HG02588 (cell line): ENCODE measurements at regions not wholly inside any gene's neighbourhood (a gene's known extent, or its start where the extent isn't known, plus 50 kb on each side); places are given as distances from the start of the nearest gene placed in this dataset.

Experiments
- ATAC-seq: cut with Tn5 transposase; IDR thresholded peaks from one replicate; pipeline ENCODE4 v1.9.1; 2021; ENCODE audit warnings: mild to moderate bottlenecking, moderate library complexity; ENCODE audit not compliant: unreplicated experiment

DNA sequence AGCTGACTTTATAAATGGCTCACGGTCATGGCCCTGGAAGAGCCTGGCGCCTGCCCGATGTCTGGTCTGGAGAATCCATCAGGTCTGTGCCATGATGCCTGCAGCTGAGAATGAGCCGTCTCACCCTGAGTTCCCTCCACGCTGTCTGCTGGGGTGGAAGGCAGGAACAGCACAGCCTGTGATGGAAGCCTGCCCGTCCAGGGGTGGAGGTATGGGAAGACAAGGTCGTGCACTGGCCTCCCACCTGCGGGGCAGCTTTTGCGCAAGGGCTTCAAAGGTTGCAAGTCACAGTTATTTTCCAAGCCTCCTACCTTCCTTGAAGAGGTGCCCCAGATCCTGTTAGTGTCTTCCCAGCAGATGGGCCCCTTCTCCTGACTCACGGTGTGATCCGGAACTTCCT lies 275.5 kb downstream of the FAM43A start:
- ATAC-seq = no peak

DNA sequence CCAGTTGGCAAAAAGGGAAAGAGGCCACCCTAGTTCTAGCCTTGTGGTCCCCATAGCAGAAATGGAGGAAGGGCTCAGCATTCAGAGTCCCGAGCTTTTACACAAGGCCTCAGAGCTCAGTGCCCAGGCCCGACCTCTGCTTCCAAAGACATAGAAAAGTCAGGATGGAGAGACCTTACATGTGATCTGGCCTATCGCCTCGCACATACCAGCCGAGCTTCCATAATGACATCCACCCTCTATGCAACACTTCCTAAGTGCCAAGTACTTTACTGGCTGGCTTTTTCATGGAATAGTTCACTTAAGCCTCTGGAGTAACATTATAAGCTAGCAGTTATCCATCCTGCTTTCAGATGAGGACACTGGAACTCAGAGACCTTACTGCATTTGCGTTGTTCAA lies 275.9 kb downstream of the FAM43A start:
- no peak for ATAC-seq

DNA sequence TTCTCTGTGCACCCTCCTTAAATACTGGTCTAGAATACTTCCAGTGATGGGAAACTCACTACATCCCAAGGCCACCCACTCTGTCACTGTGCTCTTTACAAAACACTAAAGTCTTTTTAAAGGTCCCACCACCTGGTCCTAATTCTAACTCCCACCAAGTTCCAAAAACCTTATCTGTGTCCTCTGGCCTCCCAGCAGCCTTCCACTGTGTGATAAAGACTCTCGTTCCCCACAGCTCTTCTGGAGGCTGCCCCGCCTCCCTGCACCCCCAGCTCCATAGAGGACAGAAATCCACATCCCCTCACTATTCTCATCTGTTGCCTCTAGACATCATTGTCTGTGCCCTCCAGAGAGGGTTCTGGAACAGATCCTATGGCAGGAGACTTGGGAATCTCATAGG lies 276.4 kb downstream of the FAM43A start:
- no peak for ATAC-seq

DNA sequence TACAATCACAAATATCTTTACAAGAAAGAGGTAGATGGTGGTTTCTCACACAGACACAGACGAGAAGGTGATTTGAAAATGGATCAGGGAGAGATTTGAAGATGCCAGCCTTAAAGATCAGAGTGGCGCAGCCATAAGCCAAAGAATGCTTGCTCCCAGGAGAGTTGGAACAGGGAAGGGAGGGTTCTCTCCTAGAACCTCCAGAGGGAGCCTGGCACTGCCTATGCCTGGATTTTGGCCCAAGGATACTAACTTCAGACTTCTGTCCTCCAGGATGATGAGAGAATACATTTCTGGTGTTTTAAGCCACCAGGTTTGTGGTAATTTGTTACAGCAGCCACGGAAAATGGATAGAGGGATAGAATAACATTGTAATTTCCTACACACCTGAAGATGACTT lies 279.1 kb downstream of the FAM43A start:
- no peak for ATAC-seq

DNA sequence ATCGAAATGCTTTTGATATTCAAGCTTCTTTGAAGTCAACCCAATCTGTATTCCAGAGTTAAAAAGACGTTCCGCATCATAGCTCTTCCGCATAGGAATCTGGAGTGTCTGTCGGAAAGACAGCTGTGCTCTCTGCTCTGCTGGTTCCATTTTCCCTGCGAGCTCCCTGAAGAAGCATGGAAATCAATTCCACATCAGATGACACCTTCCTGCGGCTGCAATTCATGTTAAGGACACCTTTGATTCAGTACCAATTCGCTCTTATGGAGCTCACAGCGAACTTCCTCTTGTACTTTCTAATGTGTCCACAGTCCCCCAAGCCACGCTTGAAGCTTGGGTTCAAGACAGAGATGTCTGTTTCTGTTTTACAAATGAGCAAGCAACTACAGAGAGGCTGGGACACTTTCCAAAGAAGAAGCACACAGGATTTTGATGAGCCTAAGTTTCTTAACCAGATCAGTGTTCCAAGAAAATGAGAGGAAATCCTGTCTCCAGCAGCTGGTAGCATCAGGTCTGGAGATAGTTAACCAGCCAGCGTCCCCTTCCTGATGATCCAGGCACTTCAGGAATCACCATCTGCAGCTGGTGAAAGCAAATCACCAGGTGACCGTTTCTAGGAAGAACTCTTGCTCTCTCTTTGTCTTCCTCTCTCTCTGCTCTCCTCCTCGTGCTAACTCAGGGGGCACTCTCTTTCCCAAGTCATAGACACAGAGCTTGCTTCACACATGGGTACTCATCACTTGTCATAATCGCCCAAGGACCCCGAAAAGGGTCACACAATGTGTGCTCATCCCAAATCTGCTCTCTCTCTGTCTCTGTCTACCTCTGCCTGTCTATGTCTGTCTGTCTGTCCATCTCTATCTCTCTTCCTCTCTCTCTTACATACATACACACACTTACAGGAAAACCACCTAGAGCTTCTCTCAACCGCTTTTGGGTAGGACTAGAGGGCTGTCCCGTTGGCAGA lies 281.8 kb downstream of the FAM43A start:
- ATAC-seq = no peak

DNA sequence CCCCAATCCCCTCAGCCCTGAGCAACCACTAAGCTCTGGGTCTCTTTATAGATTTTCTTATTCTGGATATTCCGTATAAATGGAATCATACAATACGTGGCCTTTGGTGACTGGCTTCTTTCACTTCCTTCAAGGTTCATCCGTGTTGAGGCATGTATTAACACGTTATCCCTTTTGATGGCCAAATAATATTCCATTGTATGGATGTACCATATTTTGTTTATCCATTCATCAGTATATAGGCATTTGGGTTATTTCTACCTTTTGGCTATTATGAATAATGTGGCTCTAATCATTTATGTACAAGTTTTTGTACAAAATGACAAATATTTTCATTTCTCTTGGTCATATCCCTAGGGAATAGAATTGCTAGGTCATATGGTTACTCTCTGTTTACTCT lies 284.4 kb downstream of the FAM43A start:
- no peak for ATAC-seq

DNA sequence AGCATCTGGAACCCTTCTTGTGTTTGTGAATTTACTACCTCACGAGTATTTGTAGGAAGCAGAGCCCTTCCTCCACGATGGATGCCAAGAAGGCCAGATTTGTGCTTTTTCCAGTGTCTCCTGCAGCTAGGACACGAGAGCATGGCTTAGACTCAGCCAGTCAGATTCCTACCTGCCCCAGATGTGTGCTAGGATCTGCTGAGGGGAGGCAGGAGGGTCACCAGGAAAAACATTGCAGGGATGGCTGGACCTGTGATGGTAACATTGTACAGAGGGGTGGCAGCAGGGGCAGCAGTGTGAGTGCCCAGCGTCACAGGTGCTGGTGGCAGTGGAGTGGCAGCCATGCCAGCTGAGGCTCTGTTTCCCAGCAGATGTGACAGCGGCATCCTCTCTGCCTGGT lies 285.3 kb downstream of the FAM43A start:
- ATAC-seq = no peak

DNA sequence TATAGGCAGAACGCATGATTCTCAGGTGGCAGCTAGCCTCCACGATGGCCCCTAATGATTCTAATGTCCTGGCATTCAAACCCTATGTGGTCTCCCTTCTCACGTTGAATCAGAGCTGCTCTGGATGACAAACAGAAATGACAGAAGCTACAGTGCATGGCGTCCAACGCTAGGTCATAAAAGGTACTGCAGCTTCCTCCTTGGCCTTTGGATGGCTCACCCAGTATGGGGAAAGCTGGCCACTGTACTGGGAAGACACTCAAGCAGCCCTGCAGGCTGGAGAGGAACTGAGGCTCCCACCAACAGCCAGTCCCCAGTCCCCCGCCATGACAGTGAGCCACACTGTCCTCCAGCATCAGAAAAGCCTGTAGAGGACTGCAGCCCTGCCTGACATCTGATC lies 286.3 kb downstream of the FAM43A start:
- no peak for ATAC-seq

DNA sequence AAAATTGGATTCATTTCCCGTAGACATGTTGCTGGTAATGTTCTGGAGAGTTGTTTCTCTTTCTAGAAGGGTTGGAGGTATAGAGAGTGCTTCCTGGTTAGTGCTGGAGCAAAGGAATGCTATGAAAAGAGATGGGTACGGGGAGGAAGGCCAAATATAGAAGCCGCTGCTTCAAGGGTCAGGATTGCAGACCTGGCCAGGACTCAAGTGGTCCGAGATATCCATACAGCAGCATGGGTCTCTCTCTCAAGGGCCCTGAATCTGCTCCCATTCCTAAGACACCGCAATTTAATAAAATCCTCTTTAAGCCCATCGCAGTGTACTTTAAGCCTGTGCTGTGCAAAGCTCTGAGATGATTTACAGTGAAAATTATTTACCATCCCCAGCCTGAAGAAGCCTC lies 287.0 kb downstream of the FAM43A start:
- ATAC-seq = no peak

DNA sequence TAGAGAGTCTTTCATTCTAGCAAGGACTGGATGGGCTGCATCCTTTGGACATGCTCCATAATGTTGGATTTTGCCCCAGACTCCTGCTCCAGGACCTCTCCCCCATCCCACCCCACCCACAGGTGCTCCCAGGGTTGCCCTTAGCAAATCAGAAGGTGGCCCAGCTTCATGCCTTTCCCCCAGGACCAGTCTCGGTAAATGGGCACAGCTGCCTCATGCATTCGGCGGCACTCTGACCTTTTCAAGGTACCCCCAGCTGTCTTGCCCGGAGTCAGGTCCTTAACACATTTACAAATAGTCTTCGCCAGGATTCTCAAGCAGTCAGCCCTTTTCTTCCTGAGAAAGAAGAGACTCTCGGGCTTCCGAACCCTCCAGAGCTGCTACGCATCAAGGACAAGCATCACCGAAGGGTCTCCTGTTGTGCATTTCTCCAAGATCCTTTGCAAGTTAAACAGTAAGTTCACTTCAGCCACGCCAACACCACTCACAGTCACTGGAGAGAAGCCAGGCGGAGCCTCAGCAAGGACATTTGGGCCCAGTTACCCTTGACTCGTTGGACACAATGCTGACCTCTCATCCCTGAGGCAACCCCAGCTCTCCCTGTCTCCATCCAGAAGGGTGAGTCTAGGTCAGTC lies 287.8 kb downstream of the FAM43A start:
- no peak for ATAC-seq

DNA sequence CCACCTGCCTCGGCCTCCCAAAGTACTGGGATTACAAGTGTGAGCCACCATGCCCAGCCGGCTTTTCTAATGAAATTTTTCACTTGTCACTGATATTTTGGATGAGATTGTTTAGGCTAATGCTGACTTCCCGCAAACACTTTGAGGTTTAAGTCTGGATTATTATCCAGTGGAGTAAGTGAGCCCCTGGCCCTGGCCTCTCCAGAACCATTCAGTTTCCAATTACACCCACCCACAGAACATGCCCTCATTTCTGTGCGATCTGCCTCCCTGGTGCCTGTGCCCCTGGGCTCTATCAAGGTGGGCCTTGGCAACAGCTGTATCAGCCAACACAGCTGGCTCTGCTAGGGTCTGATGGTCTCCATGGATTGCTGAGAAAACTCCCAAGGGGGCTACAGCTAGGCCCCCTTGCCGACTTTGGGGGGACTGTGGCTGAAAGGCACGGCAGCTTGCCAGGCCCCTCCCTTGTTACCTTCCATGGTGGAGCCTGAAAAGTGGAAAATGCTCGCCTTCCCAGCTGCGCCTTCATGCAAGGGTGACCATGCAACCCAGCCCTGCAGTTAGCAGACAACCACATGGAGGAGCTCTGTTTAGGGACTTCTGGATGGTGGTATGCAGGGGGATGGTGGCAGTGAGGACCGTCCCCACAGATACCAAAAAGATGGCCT lies 288.9 kb downstream of the FAM43A start:
- ATAC-seq = no peak

DNA sequence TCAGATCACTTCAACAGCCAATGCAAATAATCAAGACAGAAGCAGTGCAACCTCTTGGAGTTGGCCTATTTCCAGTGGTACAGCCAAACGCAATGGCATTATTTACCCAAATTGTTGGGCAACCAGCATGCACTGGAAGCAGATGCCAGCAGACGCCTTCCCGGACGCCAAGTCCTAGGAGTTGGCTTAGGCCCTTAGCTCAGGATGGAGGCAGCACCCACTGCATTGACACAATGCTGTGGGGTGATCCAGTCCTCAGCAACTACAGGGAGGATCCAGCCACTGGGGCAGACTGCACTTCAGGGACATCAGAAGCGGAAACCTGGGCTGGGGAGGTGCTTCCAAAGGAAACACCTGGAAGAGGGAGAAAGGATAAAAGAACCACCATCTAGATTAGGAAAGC lies 290.4 kb downstream of the FAM43A start:
- ATAC-seq = no peak

DNA sequence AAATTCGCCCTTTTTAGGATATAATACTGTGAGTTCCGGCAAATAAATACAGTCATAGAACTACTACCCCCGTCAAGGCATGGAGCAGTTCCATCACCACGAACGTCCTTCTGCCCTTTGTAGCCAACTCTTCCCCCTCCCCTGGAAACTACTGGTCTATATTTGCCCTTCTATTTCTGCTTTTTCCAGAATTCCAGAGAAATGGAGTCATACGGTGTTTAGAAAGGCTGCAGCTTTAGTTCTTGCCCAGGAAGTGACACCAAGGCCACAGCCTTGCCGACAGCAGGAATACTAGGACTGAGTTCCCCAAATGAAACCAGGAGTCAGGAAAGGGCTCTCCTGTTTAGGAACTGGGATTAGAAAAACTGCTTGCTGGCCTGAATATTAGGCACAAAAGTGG lies 291.2 kb downstream of the FAM43A start:
- no peak for ATAC-seq

DNA sequence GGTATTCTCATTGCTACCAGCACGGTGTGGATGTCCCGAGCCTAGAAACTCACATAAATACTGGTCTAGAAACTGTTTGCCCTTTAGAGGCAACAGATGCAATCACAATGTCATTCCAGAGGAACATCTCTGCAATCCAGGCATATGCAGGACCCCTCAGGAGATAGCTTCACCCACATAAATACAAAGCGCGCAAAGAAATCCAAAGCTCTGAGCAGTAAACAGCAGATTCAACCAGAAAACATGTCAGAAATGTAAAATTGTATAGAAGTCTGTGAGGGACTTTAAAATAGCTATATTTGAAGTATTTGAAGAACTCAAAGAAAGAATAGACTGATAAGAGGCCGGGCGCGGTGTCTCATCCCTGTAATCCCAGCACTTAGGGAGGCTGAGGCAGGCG lies 291.7 kb downstream of the FAM43A start:
- no peak for ATAC-seq

DNA sequence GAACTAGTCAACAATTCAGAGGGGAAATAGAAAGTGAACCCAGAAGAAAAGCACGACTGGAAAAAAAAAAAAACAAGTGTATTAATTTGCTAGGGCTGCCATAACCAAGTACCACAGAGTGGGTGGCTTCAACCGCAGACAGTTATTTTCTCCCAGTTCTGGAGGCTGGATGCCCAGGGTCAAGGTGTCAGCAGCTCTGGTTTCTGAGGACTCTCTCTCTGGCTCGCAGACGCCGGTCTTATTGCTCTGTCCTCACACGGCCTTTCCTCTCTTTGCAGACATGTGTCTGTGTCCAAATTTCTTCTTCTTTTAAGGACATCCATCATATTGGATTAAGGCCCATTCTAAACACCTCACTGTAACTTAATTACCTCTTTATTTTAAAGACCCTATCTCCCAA lies 291.8 kb downstream of the XXYLT1 start:
- no peak for ATAC-seq

DNA sequence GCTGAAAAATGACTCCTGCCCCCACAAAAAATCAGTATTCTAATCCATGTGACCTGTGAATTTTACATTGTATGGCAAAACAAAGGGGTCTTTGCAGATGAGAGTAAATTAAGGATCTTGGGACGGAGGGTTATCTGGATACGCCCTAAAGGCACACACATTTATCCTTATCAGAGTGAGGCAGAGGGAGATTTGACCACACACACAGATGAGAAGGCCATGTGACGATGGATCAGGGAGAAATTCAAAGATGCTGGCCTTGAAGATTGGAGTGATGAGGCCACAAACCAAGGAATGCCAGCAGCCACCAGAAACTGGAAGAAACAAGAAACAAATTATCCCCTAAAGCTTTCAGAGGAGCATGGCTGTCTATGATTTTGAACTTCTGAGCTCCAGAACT lies 288.5 kb downstream of the XXYLT1 start:
- no peak for ATAC-seq

DNA sequence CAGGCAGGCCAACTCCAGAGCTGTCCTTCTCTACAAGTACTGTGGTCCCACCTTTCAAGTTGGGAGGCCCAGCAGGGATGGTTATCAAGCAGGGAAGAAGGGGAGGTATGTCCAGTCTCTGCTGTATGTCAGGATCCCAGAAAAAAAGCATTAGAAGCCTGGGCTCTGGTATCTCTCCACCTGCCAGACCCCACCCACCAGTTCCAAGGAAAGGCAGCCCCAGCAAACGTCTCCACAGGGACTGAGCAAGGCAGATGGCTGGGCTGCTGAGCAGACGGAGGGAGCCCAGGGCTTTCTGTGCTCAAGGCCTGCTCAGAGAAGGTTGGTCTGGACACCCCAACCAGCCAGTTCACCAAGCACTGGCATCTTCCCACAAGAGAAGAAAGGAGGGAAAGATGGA lies 287.8 kb downstream of the XXYLT1 start:
- no peak for ATAC-seq

DNA sequence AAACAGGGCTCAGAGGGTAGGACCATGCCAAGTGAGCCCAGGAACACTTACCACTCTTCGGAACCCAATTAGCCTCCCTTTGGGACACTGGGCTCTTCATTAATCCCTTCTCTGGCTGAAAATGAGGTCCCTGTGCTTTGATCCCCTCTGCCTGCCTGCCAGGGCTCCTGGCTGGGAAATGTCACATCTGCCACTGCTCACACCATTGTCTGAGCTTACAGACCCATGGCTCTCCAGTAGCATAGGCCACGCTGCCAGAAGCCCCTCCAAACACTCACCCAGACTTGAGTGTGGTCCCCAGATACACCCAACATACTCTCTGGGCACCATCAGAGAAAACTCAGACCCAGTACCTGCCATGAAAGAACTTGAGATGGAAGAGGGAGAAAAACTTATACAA lies 287.3 kb downstream of the XXYLT1 start:
- ATAC-seq = no peak

DNA sequence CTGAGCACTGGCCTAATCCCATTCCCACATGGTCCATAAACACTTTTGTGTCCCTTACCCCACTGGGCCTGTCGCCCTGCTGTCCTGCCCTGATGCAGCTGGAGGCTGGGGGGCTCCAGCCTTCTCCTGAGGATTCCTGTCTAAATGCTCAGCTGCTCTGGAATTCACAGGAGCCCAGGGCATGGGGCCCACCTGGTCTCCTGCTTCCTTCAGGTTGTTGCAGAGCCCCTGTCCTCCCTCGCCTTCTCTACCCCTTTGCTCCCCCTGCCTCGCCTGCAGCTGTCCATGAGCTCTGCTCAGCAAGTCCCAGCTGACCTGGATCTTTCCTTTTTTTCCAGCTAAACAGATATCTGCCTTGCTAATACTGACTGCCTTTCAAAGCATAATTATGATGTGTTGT lies 286.9 kb downstream of the XXYLT1 start:
- ATAC-seq = no peak

DNA sequence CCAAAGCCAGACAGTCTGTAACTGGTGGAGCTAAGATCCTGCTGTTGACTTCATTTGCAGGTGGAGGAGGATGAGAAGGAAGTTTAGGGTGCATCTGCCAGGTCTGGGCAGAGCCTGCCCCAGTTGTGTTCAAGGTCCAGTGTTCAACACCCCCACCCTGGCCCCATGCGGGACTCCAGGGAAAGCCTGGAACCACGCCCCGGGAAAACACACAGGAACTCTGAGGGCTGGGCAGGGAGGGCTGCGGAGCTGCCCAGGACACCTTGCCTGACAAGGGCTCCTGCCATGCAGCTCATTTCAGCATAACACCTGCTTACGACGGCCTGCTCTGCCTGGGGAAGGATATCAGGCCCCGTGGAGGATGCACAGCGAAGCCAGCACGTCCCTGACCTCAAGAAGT lies 286.3 kb downstream of the XXYLT1 start:
- no peak for ATAC-seq

DNA sequence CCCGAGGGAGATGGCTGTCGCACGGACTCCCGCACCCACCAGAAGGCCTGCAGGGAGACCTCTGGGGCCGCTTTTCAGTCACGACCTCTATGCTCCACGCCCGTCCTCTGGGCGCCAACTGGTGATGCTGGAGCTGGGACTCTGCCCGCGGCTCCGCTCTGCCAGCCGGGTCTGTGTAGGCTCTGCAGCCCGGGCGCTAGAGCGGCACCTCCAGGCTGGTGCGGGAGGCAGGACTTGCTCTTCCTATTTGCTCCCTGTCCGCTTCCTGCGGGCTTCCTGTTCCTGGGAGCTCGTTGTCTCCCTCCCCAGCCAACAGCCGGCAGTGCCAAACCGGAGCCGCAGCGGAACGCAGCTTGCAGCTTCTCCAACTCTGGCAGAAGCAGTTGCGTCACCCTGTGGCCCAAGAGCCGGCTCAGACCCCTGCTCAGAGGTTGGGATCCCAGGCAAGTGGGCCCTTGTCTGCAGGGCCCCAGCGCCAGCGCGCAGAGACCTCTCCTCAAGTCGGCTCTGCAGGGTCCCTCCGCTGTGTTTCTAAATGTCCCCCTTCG lies 285.9 kb downstream of the XXYLT1 start:
- ATAC-seq = no peak
